ENCODE measurements at regions not wholly inside any gene's neighbourhood (a gene's known extent, or its start where the extent isn't known, plus 50 kb on each side); places are given as distances from the start of the nearest gene placed in this dataset.

- TF ChIP-seq ZBTB49 (tag by site-specific recombination; IDR thresholded peaks at IDR 0.05; ENCODE audit: low read depth): no peak
These were observed 163.6 kb downstream of the ENC1 start (continued) for GRCh38 chr5:74476819-74477453.

GRCh38 chr5:74476046-74476818 lies 164.3 kb downstream of the ENC1 start:
- no peaks in the 10 kb centered on the region for H3K36me3 ChIP-seq (ENCODE audit: control insufficient read depth in 2 of 2, insufficient read depth in 1 of 2, low read length in 2 of 2)
- H3K27ac ChIP-seq (ENCODE audit: extremely low read depth, low read depth, low read length): no peak overlapping the region
- no peak for TF ChIP-seq IKZF3 (tag by site-specific recombination; IDR thresholded peaks at IDR 0.05)
- TF ChIP-seq ZNF645 (tag by site-specific recombination; IDR thresholded peaks at IDR 0.05): no peak
- TF ChIP-seq ZNF501 (tag by site-specific recombination; IDR thresholded peaks at IDR 0.05): no peak
- TF ChIP-seq ZNF624 (tag by site-specific recombination; IDR thresholded peaks at IDR 0.05): no peak
- CTCF ChIA-PET: interaction anchor here (0.7 kb wide), 1 partner anchor 574 kb away, joined by 6 read pairs; no protein-coding TSS in a partner anchor
- H3K9me3 ChIP-seq (ENCODE audit: control insufficient read depth, insufficient read depth, low read depth, low read length): no peaks in the 10 kb centered on the region
- no peaks in the 10 kb centered on the region for H3K4me1 ChIP-seq (ENCODE audit: control insufficient read depth, insufficient read depth, low read length)
- POLR2A ChIA-PET: no interaction called here
- H3K4me3 ChIP-seq (ENCODE audit: low read depth, low read length): no peak overlapping the region

- no peak overlapping the region for H3K27ac ChIP-seq (ENCODE audit: extremely low read depth, low read depth, low read length)
- H3K9me3 ChIP-seq (ENCODE audit: control insufficient read depth, insufficient read depth, low read depth, low read length): no peaks in the 10 kb centered on the region
- ChIA-PET POLR2A (no interaction called here), CTCF (interaction anchor here (0.7 kb wide), 1 partner anchor 298 kb away, joined by 3 read pairs; no protein-coding TSS in a partner anchor)
- H3K4me3 ChIP-seq (ENCODE audit: low read depth, low read length): no peak overlapping the region
- no peaks in the 10 kb centered on the region for H3K36me3 ChIP-seq (ENCODE audit: control insufficient read depth in 2 of 2, insufficient read depth in 1 of 2, low read length in 2 of 2)
- no peaks in the 10 kb centered on the region for H3K4me1 ChIP-seq (ENCODE audit: control insufficient read depth, insufficient read depth, low read length)
- no peak for TF ChIP-seq ZSCAN5A (tag by site-specific recombination; IDR thresholded peaks at IDR 0.05)
- TF ChIP-seq ZNF521 (tag by site-specific recombination; IDR thresholded peaks at IDR 0.05): no peak
- TF ChIP-seq ZNF580 (tag by site-specific recombination; IDR thresholded peaks at IDR 0.05): no peak
- no peak for TF ChIP-seq ZNF157 (tag by site-specific recombination; IDR thresholded peaks at IDR 0.05)
- no peak for TF ChIP-seq ZNF26 (tag by site-specific recombination; IDR thresholded peaks at IDR 0.05)
- TF ChIP-seq KLF17 (tag by site-specific recombination; IDR thresholded peaks at IDR 0.05): no peak
- TF ChIP-seq CTCF (tag by site-specific recombination; IDR thresholded peaks at IDR 0.05): no peak
- no peak for TF ChIP-seq ZNF2 (tag by site-specific recombination; IDR thresholded peaks at IDR 0.05)
- no peak for TF ChIP-seq ZNF623 (tag by site-specific recombination; IDR thresholded peaks at IDR 0.05)
- TF ChIP-seq ZNF121 (tag by site-specific recombination; IDR thresholded peaks at IDR 0.05): no peak
- TF ChIP-seq ZNF354C (tag by site-specific recombination; IDR thresholded peaks at IDR 0.05; ENCODE audit: borderline replicate concordance, low read depth): no peak
- TF ChIP-seq ZNF362 (tag by site-specific recombination; IDR thresholded peaks at IDR 0.05): no peak
- no peak for TF ChIP-seq ZNF596 (tag by site-specific recombination; IDR thresholded peaks at IDR 0.05)
- no peak for TF ChIP-seq ZNF571 (tag by site-specific recombination; IDR thresholded peaks at IDR 0.05)
These were observed 168.7 kb downstream of the ENC1 start for GRCh38 chr5:74471875-74472274.

All from HEK293 (cell line).